ENCODE measurements at regions not wholly inside any gene's neighbourhood (a gene's known extent, or its start where the extent isn't known, plus 50 kb on each side); places are given as distances from the start of the nearest gene placed in this dataset.

GRCh38 chr9:104412238-104412637 lies 91.8 kb upstream of the OR13F1 start:
- DNase-seq (ENCODE audit: low read depth), result no peak
- H3K4me3 ChIP-seq (ENCODE audit: low read depth, low read length), result no peak overlapping the region

- no peak for DNase-seq (ENCODE audit: low read depth)
Measured at GRCh38 chr9:104416470-104416869, 87.6 kb upstream of the OR13F1 start.

GRCh38 chr9:104417296-104417695 lies 86.8 kb upstream of the OR13F1 start:
- no peak overlapping the region for H3K4me3 ChIP-seq (ENCODE audit: low read depth, low read length)
- no peak for DNase-seq (ENCODE audit: low read depth)

More at GRCh38 chr9:104416470-104416869, 87.6 kb upstream of the OR13F1 start:
- H3K4me3 ChIP-seq (ENCODE audit: low read depth, low read length), result no peak overlapping the region

GRCh38 chr9:104429031-104429546 lies 75.0 kb upstream of the OR13F1 start:
- H3K4me3 ChIP-seq (ENCODE audit: low read depth, low read length), result no peak overlapping the region
- no peak for DNase-seq (ENCODE audit: low read depth)

- no peak for DNase-seq (ENCODE audit: low read depth)
- no peak overlapping the region for H3K4me3 ChIP-seq (ENCODE audit: low read depth, low read length)
Measured at GRCh38 chr9:104435059-104435458, 69.0 kb upstream of the OR13F1 start.

- H3K4me3 ChIP-seq (ENCODE audit: low read depth, low read length), result no peak overlapping the region
- DNase-seq (ENCODE audit: low read depth), result no peak
Measured at GRCh38 chr9:104448036-104448435, 56.0 kb upstream of the OR13F1 start.
